ENCODE measurements at regions not wholly inside any gene's neighbourhood (a gene's known extent, or its start where the extent isn't known, plus 50 kb on each side); places are given as distances from the start of the nearest gene placed in this dataset.
"Not testable (repeated sequence)": the region's sequence is repeated elsewhere in the genome, so short reads cannot be mapped to it uniquely, and the experiment has no call there.

DNA sequence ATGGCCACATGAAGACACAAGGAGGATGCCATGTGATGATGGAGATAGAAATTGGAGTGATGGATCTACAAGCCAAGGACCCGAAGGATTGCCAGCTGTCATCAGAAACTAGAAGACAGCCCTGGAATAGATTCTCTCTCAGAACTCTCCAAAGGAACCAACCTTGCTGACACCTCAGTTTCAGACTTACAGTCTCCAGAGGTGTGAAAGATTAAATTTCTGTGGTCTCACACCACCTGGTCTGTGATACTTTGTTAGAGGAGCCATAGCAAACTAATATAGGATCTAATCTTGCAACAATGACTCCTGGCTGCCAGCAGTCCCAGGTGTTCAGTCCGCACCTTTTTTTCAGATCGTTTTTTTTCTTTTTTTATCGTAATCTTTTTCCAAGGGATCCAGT is 647.3 kb upstream of the GHITM start:
- DNase-seq (ENCODE audit: low read depth in 4 of 4, low spot score in 1 of 4): no peak

DNA sequence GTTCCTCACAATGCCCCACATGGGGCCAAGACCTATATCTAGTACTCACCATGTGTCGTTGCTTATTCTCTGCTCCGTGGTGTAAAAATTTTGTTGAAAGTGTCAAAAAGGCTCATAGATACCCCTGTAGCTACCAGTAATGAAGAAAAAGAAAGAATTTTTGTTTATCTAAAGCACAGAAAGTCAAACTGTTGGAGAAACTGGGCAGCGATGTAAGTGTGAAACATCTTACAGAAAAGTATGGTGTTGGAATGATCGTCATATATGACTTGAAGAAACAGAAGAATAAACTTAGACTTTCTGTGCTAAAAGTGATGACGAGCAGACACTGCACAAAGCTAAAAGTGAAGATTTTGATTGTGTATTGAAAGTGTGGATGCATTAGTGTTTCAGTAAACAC is 626.6 kb upstream of the GHITM start:
- no peak for DNase-seq (ENCODE audit: low read depth in 4 of 4, low spot score in 1 of 4)

- DNase-seq (ENCODE audit: low read depth in 4 of 4, low spot score in 1 of 4): no peak
Observed at GRCh38 chr10:83515001-83515400, 624.3 kb upstream of the GHITM start.

DNA sequence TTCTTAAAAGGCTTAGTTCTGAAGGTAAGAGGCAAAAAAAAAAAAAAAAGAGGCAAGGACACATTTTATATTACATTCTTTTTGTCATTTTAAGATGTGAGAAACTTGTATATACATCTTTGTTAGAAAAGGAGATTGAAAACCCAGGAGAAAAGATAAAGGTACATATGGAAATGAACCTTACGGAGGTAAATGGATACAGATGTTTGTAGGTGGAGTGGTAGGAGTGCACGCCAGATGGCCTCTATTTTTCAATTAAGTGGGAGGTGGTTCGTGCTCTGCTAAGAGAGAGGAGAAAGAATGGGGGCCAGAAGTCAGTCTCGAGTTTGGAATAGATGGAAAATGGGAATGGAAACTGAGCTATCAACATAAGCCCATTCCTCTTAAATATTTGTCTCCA is 622.5 kb upstream of the GHITM start:
- no peak for DNase-seq (ENCODE audit: low read depth in 4 of 4, low spot score in 1 of 4)

DNA sequence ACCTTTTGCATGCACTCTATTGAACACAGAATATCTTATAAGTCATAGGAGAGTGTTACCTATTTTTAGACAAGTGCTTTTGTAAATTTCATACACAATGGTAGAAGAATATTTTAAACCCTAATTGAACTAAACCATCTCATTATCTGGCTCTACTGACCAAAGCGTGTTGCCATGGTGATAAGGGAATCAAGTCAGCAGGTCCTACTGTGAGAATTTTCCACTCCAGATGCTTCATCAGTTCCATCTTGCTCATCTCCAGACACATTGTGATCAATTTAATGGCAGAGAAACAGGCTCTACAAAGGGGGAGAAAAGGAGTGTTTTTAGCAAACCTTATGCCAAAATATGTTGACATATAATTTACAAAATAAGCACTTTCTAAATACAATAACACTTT is 621.9 kb upstream of the GHITM start:
- no peak for DNase-seq (ENCODE audit: low read depth in 4 of 4, low spot score in 1 of 4)

DNA sequence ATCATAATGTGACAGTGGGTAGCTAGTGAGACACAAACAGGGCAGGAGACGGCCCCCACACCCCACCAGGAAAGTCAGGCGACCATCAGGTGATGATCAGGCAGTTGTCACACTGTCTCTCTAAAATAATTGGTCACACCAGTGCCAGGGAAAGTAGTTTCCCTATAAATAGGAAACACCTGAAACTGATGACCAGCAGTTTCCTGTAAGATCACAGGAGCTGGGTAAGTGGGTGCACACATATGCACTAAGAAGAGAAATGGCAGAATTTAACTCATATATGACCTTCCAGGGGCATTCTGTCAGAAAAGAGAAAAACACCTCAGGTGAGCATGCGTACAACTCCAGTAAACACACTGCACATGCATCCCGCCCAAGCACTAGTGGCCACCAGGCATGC is 620.5 kb upstream of the GHITM start:
- DNase-seq (ENCODE audit: low read depth in 4 of 4, low spot score in 1 of 4): no peak

DNA sequence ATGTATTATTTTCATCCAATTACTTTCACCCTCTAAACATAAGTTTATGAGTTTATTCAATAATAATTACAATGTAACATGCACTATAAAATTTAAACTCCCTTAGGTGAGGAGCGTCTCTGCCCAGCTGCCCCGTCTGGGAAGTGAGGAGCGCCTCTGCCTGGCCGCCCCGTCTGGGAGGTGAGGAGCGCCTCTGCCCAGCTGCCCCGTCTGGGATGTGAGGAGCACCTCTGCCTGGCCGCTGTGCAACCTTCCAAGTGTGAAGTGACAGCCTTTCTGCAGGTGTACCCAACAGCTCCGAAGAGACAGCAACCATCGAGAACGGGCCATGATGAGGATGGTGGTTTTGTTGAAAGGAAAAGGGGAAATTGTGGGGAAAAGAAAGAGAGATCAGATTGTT is 618.9 kb upstream of the GHITM start:
- DNase-seq (ENCODE audit: low read depth in 4 of 4, low spot score in 1 of 4): not testable (repeated sequence)

- DNase-seq (ENCODE audit: low read depth in 4 of 4, low spot score in 1 of 4): no peak
Observed at GRCh38 chr10:83522456-83522855, 616.9 kb upstream of the GHITM start.

DNA sequence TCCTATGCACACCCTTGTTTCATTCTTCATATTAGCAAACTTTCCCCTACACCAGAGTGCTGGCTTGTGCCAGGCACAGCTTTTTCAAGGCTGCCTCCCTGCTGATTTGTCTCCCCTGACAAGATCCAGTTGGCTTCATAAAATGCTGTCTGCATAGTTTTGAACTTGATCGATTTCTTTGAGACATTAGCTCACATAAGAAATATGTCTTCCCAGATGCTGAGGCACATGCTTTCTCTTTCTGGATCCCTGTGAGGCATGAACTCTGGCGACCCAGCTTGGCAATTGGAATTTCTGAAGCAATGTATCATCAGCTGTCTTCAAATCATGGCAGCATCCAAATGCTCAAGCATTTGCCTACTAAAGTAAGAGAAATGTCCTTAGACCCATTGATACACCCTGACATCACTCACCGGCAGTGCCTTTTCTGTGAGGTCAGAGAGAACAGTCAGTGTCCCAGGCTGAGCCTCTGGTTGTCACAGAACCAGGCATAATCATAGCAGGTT is 616.4 kb upstream of the GHITM start:
- no peak for DNase-seq (ENCODE audit: low read depth in 4 of 4, low spot score in 1 of 4)

GRCh38 chr10:83527934-83528333 is 611.4 kb upstream of the GHITM start:
- DNase-seq (ENCODE audit: low read depth in 4 of 4, low spot score in 1 of 4): no peak

DNA sequence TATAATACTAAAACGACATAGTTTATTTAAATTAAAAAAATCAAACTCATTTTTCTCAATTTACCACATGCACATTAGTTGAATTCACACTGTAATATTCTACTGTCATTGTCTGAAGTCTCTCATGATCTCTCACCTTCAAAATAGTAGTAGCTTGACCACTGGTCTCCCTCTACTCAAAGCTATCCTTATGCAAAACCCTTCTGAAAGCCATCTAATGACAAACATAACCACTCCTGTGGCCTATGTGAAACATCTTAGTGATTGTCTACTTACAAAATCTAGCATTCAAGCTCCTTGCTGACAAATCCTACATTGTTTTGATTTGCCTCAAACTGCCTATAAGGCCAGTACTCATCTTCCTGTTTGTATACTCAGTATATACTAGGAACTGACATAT is 606.0 kb upstream of the GHITM start:
- no peak for DNase-seq (ENCODE audit: low read depth in 4 of 4, low spot score in 1 of 4)

GRCh38 chr10:83536426-83536825 is 602.9 kb upstream of the GHITM start:
- no peak for DNase-seq (ENCODE audit: low read depth in 4 of 4, low spot score in 1 of 4)

GRCh38 chr10:83538047-83538446 is 601.3 kb upstream of the GHITM start:
- DNase-seq (ENCODE audit: low read depth in 4 of 4, low spot score in 1 of 4): no peak

DNA sequence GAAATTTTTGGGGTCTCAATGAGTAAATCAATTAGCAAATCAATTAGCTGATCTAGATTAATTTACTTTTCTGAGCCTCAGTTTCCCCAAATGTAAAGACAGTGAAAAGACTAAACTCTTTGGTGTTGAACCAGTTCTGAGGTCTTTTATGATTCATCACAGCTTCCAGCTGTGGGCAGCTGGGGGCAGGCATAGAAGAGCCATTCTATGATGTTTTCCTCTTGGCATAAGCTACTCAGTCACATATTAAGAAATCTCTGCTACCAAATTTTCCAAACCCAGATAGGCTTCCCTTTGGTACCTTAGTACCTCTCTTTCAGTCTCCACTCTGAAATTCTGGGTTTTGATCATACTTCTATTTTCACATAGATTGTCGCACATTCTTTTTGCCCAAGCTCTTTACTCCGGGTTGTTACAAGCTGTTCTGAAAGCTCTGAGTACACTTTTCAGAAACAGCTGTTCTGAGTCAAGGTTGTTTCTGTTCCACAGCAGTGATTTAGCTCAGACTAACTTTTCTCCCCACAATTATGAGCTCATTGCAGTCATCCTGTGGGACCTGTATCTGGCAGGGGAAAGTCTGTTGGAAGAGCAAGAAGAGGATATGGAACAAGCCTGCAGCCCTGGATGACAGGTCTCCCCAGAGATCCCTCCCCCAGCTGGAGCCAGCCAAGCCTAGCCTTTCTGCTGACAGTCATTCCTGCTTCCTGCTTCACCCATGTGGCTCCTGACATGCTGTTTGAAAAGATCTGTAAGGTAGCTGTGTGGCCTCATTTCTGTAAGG is 599.6 kb upstream of the GHITM start:
- DNase-seq (ENCODE audit: low read depth in 4 of 4, low spot score in 1 of 4): no peak

DNA sequence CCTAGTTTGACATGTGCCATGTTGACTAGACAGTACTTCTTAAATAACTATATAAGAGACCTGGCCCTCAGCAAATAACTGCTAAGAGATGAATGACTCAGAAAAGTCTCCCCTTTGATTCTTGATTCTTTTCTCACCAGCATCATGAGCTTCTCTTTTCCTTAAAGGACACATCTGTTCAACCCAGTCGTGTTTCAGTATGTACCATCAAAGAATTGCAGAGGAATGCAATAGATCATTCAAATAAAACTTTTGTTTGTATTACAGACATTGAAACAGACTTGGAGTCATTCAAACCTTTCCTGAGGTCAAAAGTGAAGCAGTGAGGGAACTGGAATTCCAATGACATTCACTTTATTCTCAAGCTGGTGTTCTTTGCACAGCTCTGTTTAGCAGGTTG is 598.3 kb upstream of the GHITM start:
- DNase-seq (ENCODE audit: low read depth in 4 of 4, low spot score in 1 of 4): no peak

- DNase-seq (ENCODE audit: low read depth in 4 of 4, low spot score in 1 of 4): no peak
Observed at GRCh38 chr10:83542774-83543411, 596.4 kb upstream of the GHITM start.

- no peak for DNase-seq (ENCODE audit: low read depth in 4 of 4, low spot score in 1 of 4)
Observed at GRCh38 chr10:83543691-83544462, 595.4 kb upstream of the GHITM start.

GRCh38 chr10:83545901-83546391 is 593.4 kb upstream of the GHITM start:
- no peak for DNase-seq (ENCODE audit: low read depth in 4 of 4, low spot score in 1 of 4)

- DNase-seq (ENCODE audit: low read depth in 4 of 4, low spot score in 1 of 4): not testable (repeated sequence)
Observed at GRCh38 chr10:83551190-83551589, 588.1 kb upstream of the GHITM start.

GRCh38 chr10:83553366-83553765 is 585.9 kb upstream of the GHITM start:
- no peak for DNase-seq (ENCODE audit: low read depth in 4 of 4, low spot score in 1 of 4)

DNA sequence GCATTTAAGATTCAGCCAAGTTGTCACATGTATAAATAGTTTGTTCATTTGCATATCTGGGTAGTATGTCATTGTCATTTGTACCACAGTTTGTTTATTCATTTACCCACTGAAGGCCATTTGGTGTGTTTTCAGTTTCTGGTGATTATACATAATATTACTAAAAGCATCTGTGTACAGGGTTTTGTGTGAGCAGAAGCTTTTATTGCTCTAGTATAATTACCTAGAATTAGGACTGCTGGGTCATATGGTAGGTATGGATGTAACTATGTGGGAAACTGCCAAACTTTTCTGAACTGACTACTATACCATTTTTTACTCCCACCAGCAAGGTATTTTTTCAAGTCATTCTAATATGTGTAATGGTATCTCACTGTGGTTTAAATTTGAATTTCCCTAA is 584.0 kb upstream of the GHITM start:
- DNase-seq (ENCODE audit: low read depth in 4 of 4, low spot score in 1 of 4): no peak

GRCh38 chr10:83562381-83562780 is 576.9 kb upstream of the GHITM start:
- DNase-seq (ENCODE audit: low read depth in 4 of 4, low spot score in 1 of 4): no peak
